ENCODE measurements at regions not wholly inside any gene's neighbourhood (a gene's known extent, or its start where the extent isn't known, plus 50 kb on each side); places are given as distances from the start of the nearest gene placed in this dataset.

DNA sequence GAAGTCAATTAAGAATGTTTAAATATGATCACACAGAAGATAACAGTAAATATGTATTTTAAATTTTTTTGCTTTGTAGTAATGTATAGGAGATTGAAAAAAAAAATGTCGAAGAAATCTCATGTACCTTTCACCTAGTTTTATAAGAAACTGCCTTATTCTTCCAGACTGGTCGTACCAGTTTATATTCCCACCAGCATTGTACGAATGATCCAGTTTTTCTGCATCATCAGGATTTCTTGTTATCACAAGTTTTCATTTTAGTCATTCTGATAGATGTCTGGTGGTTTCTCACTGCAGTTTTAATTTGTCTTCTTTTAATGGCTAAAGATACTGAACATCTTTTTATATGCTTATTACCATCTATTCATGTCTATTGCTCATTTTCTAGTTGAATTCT lies 101.8 kb upstream of the CTSC start (continued):
- TF ChIP-seq ERF (CRISPR knock-in tag; IDR thresholded peaks at IDR 0.05) (no peak), RFX1 (IDR thresholded peaks at IDR 0.05) (no peak)

DNA sequence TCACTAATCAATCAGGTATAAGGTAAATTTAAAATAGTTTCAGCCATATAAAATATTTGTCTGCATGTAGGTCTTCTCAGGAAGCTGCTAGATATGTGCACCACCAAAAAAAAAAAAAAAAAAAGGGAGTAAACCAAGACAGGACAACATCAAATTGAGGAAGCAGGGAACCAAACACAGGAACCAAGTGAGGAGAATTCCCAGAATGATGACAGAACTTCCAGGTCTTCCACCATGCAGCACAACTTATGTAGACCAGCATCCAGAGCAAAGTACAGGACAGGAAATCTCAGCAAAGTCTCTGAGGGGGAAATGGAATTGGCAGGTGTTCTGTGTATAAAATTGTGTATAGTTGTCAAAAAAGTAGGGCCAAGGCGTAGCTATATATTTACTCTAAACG lies 101.2 kb upstream of the CTSC start:
- WGBS (ENCODE audit: insufficient coverage, low coverage, missing lambda C conversion rate), result 11% methylated on average over 2 of the region's 2 CpGs
- ChIA-PET CTCF (ENCODE audit: low intra/inter-chr PET ratio) (no interaction called here), POLR2A (no interaction called here)
- Histone ChIP-seq H3K27me3 (ENCODE audit: control insufficient read depth in 2 of 2, insufficient read depth in 2 of 2, low read length in 2 of 2) (no peaks in the 10 kb centered on the region), H3K4me2 (ENCODE audit: insufficient read depth, low read length) (no peak overlapping the region), H3K4me3 (no peak overlapping the region), H3K9me3 (replicated peaks; ENCODE audit: control insufficient read depth, insufficient read depth, low read depth, low read length) (no peaks in the 10 kb centered on the region), H2AFZ (ENCODE audit: low read depth, low read length) (no peak overlapping the region), H3K36me3 (ENCODE audit: control insufficient read depth, insufficient read depth, low read length) (no peaks in the 10 kb centered on the region), H3K79me2 (ENCODE audit: control insufficient read depth, insufficient read depth, low read length) (no peaks in the 10 kb centered on the region), H3K9me1 (ENCODE audit: control insufficient read depth, insufficient read depth, low read length) (no peaks in the 10 kb centered on the region), H3K4me1 (replicated peaks in 1 of 2; ENCODE audit: control insufficient read depth in 2 of 2, insufficient read depth in 2 of 2, low read length in 2 of 2) (peaks cover 0 to 8% of the 10 kb centered on the region in 2 experiments; a peak in 2 of 5 replicates), H3K27ac (ENCODE audit: extremely low read depth, low read depth, low read length) (no peak overlapping the region), H4K20me1 (replicated peaks; ENCODE audit: control insufficient read depth, insufficient read depth, low read length) (no peaks in the 10 kb centered on the region), H3K9ac (ENCODE audit: insufficient read depth in 1 of 2, low read depth in 2 of 2, low read length in 2 of 2) (no peak overlapping the region)
- FAIRE-seq (no peak), DNase-seq (ENCODE audit: extremely low read depth in 1 of 4, low spot score in 3 of 4) (no peak), ATAC-seq (no peak)
- in situ Hi-C loops (cut with MboI) (no loop called here), intact Hi-C loops (cut with micrococcal nuclease) (no loop called here)
- no TSS peak for BruUV-seq (replicated peaks)
- TF ChIP-seq GATA2 (CRISPR knock-in tag; IDR thresholded peaks at IDR 0.05), result no peak
- TF ChIP-seq, protein P1, sequence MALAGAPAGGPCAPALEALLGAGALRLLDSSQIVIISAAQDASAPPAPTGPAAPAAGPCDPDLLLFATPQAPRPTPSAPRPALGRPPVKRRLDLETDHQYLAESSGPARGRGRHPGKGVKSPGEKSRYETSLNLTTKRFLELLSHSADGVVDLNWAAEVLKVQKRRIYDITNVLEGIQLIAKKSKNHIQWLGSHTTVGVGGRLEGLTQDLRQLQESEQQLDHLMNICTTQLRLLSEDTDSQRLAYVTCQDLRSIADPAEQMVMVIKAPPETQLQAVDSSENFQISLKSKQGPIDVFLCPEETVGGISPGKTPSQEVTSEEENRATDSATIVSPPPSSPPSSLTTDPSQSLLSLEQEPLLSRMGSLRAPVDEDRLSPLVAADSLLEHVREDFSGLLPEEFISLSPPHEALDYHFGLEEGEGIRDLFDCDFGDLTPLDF (CRISPR knock-in tag; IDR thresholded peaks at IDR 0.05), result no peak
- no peak for TF ChIP-seq RHOXF2B (CRISPR knock-in tag; conservative IDR thresholded peaks at IDR 0.05)
- TF ChIP-seq ZNF134 (CRISPR knock-in tag; conservative IDR thresholded peaks at IDR 0.05), result no peak
- TF ChIP-seq, protein P2, sequence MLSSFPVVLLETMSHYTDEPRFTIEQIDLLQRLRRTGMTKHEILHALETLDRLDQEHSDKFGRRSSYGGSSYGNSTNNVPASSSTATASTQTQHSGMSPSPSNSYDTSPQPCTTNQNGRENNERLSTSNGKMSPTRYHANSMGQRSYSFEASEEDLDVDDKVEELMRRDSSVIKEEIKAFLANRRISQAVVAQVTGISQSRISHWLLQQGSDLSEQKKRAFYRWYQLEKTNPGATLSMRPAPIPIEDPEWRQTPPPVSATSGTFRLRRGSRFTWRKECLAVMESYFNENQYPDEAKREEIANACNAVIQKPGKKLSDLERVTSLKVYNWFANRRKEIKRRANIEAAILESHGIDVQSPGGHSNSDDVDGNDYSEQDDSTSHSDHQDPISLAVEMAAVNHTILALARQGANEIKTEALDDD (IDR thresholded peaks at IDR 0.05), result no peak
- TF ChIP-seq, protein P3, sequence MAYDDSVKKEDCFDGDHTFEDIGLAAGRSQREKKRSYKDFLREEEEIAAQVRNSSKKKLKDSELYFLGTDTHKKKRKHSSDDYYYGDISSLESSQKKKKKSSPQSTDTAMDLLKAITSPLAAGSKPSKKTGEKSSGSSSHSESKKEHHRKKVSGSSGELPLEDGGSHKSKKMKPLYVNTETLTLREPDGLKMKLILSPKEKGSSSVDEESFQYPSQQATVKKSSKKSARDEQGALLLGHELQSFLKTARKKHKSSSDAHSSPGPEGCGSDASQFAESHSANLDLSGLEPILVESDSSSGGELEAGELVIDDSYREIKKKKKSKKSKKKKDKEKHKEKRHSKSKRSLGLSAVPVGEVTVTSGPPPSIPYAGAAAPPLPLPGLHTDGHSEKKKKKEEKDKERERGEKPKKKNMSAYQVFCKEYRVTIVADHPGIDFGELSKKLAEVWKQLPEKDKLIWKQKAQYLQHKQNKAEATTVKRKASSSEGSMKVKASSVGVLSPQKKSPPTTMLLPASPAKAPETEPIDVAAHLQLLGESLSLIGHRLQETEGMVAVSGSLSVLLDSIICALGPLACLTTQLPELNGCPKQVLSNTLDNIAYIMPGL (CRISPR knock-in tag; IDR thresholded peaks at IDR 0.05), result no peak
- TF ChIP-seq XRCC4 (IDR thresholded peaks at IDR 0.05; ENCODE audit: extremely low read depth, insufficient read depth, insufficient read length), result no peak
- no peak for TF ChIP-seq MCM2 (IDR thresholded peaks at IDR 0.05; ENCODE audit: low read depth)
- TF ChIP-seq ZNF707 (CRISPR knock-in tag; conservative IDR thresholded peaks at IDR 0.05), result no peak
- TF ChIP-seq EWSR1 (IDR thresholded peaks at IDR 0.05; ENCODE audit: borderline replicate concordance, low read depth, partially characterized antibody), result no peak
- TF ChIP-seq, protein P4, sequence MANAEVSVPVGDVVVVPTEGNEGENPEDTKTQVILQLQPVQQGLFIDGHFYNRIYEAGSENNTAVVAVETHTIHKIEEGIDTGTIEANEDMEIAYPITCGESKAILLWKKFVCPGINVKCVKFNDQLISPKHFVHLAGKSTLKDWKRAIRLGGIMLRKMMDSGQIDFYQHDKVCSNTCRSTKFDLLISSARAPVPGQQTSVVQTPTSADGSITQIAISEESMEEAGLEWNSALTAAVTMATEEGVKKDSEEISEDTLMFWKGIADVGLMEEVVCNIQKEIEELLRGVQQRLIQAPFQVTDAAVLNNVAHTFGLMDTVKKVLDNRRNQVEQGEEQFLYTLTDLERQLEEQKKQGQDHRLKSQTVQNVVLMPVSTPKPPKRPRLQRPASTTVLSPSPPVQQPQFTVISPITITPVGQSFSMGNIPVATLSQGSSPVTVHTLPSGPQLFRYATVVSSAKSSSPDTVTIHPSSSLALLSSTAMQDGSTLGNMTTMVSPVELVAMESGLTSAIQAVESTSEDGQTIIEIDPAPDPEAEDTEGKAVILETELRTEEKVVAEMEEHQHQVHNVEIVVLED (CRISPR knock-in tag; IDR thresholded peaks at IDR 0.05), result no peak
